ENCODE measurements at regions not wholly inside any gene's neighbourhood (a gene's known extent, or its start where the extent isn't known, plus 50 kb on each side); places are given as distances from the start of the nearest gene placed in this dataset.

- ATAC-seq: no peak
- TF ChIP-seq MAFK (IDR thresholded peaks at IDR 0.05; ENCODE audit: partially characterized antibody) (no peak), GATA3 (IDR thresholded peaks at IDR 0.05; ENCODE audit: borderline replicate concordance) (no peak), RFX5 (IDR thresholded peaks at IDR 0.05) (no peak), NR3C1 (IDR thresholded peaks at IDR 0.05) (no peak), CHD2 (IDR thresholded peaks at IDR 0.05; ENCODE audit: low read length, partially characterized antibody) (no peak), NFE2L2 (conservative IDR thresholded peaks at IDR 0.05; ENCODE audit: low read length) (no peak)
- no peak overlapping the region for H3K4me2 ChIP-seq
- no peak overlapping the region for H3K4me3 ChIP-seq
- 5% methylated on average over 1 of the region's 1 CpG for WGBS (ENCODE audit: missing lambda C conversion rate)
- H3K27ac ChIP-seq: no peak overlapping the region
- FAIRE-seq: no peak
- ChIA-PET CTCF (no interaction called here), POLR2A (no interaction called here)
- H3K4me1 ChIP-seq: no peaks in the 10 kb centered on the region
- no peaks in the 10 kb centered on the region for H3K9me3 ChIP-seq
- no peak for DNase-seq (ENCODE audit: low read depth in 1 of 2, low spot score in 1 of 2)
These were observed 211.5 kb upstream of the SMIM31 start for GRCh38 chr4:164542431-164542830.

- no peaks in the 10 kb centered on the region for H3K4me1 ChIP-seq
- DNase-seq (ENCODE audit: low read depth in 1 of 2, low spot score in 1 of 2) (no peak), ATAC-seq (no peak), FAIRE-seq (no peak)
- no peak overlapping the region for H3K27ac ChIP-seq
- CTCF ChIA-PET: no interaction called here
- no peak for TF ChIP-seq MAFK (IDR thresholded peaks at IDR 0.05; ENCODE audit: partially characterized antibody)
- no peak for TF ChIP-seq TP53 (CRISPR knock-in tag; IDR thresholded peaks at IDR 0.05)
- no peak for TF ChIP-seq POLR2AphosphoS2 (conservative IDR thresholded peaks at IDR 0.05; ENCODE audit: low read length)
- no peak for TF ChIP-seq FOSL2 (IDR thresholded peaks at IDR 0.05)
- TF ChIP-seq FOSL2 (CRISPR knock-in tag; IDR thresholded peaks at IDR 0.05): no peak
- TF ChIP-seq JUNB (IDR thresholded peaks at IDR 0.05): no peak
- TF ChIP-seq TFCP2L1 (CRISPR knock-in tag; IDR thresholded peaks at IDR 0.05): no peak
- TF ChIP-seq PHF8 (IDR thresholded peaks at IDR 0.05; ENCODE audit: borderline replicate concordance, low read depth): no peak
- TF ChIP-seq ZNF302 (CRISPR knock-in tag; IDR thresholded peaks at IDR 0.05): no peak
- no peak for TF ChIP-seq FOXS1 (CRISPR knock-in tag; IDR thresholded peaks at IDR 0.05)
- no peak for TF ChIP-seq HOXA7 (CRISPR knock-in tag; IDR thresholded peaks at IDR 0.05)
- no peak for TF ChIP-seq CBX8 (IDR thresholded peaks at IDR 0.05)
- TF ChIP-seq ATOH8 (CRISPR knock-in tag; IDR thresholded peaks at IDR 0.05; ENCODE audit: low read depth): no peak
- no peak for TF ChIP-seq JUN (IDR thresholded peaks at IDR 0.05)
- TF ChIP-seq MAZ (IDR thresholded peaks at IDR 0.05; ENCODE audit: borderline replicate concordance, low read depth, low read length): no peak
- TF ChIP-seq POLR2A (IDR thresholded peaks at IDR 0.05; ENCODE audit: low read length): no peak
- no peak for TF ChIP-seq HMGXB4 (CRISPR knock-in tag; IDR thresholded peaks at IDR 0.05; ENCODE audit: borderline replicate concordance)
- no peak for TF ChIP-seq RARB (CRISPR knock-in tag; IDR thresholded peaks at IDR 0.05)
- no peak for TF ChIP-seq RCOR1 (IDR thresholded peaks at IDR 0.05; ENCODE audit: low read depth, low read length)
- TF ChIP-seq MAX (IDR thresholded peaks at IDR 0.05): no peak
- H3K9me3 ChIP-seq: no peaks in the 10 kb centered on the region
- POLR2A ChIA-PET: no interaction called here
- WGBS (ENCODE audit: missing lambda C conversion rate): 21% methylated on average over 5 of the region's 5 CpGs
- H3K4me3 ChIP-seq: no peak overlapping the region
- no peak overlapping the region for H3K4me2 ChIP-seq
These were observed 202.8 kb upstream of the SMIM31 start for GRCh38 chr4:164550989-164551712.

GRCh38 chr4:164551713-164552040 is 202.3 kb upstream of the SMIM31 start:
- no peak overlapping the region for H3K27ac ChIP-seq
- no peak overlapping the region for H3K4me2 ChIP-seq
- DNase-seq (ENCODE audit: low read depth in 1 of 2, low spot score in 1 of 2) (no peak), ATAC-seq (no peak), FAIRE-seq (no peak)
- H3K4me1 ChIP-seq: no peaks in the 10 kb centered on the region
- POLR2A ChIA-PET: no interaction called here
- no peak overlapping the region for H3K4me3 ChIP-seq
- no CpG with 5 or more reads among the region's 4 CpGs for WGBS (ENCODE audit: missing lambda C conversion rate)
- H3K9me3 ChIP-seq: no peaks in the 10 kb centered on the region
- TF ChIP-seq CTCF (IDR thresholded peaks at IDR 0.05) (no peak), SREBF2 (IDR thresholded peaks at IDR 0.05) (no peak), SMC3 (IDR thresholded peaks at IDR 0.05) (no peak), NPAS2 (CRISPR knock-in tag; IDR thresholded peaks at IDR 0.05; ENCODE audit: borderline replicate concordance) (no peak), KDM5A (IDR thresholded peaks at IDR 0.05) (no peak), JUNB (IDR thresholded peaks at IDR 0.05) (no peak), TFCP2L1 (CRISPR knock-in tag; IDR thresholded peaks at IDR 0.05) (no peak), MAZ (IDR thresholded peaks at IDR 0.05; ENCODE audit: borderline replicate concordance, low read depth, low read length) (no peak), EP300 (IDR thresholded peaks at IDR 0.05) (no peak), POLR2A (IDR thresholded peaks at IDR 0.05; ENCODE audit: low read length) (no peak), HOXB13 (CRISPR knock-in tag; IDR thresholded peaks at IDR 0.05; ENCODE audit: low read depth) (no peak)
- CTCF ChIA-PET: no interaction called here

Data from A549 (cell line).